ENCODE measurements at regions not wholly inside any gene's neighbourhood (a gene's known extent, or its start where the extent isn't known, plus 50 kb on each side); places are given as distances from the start of the nearest gene placed in this dataset.
"Not testable (repeated sequence)": the region's sequence is repeated elsewhere in the genome, so short reads cannot be mapped to it uniquely, and the experiment has no call there.

DNA sequence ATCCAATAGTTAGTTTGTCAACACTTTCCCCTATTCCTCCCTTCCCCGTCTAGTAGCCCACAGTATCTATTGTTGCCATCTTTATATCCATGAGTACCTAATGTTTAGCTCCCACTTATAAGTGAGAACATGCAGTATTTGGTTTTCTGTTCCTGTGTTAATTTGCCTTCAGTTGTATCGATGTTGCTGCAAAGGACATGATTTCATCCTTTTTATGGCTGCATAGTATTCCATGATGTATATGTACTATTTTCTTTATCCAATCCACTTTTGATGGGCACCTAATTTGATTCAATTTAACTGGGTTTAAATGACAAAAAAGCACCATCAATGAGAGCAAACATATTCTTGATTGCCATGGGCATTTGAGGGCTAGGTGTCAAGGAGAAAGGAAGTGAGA is 321.5 kb upstream of the TBX18 start:
- intact Hi-C loops (cut with DNase I; ENCODE audit: low total_unique reads) = no loop called here
- no peak for TF ChIP-seq CTCF (IDR thresholded peaks at IDR 0.05)
- no peaks in the 10 kb centered on the region for H3K36me3 ChIP-seq

GRCh38 chr6:85081102-85081501 is 316.7 kb upstream of the TBX18 start:
- Histone ChIP-seq H3K36me3 (no peaks in the 10 kb centered on the region), H3K4me3 (no peak overlapping the region), H3K27ac (no peak overlapping the region), H3K4me1 (no peaks in the 10 kb centered on the region), H3K9me3 (no peaks in the 10 kb centered on the region), H3K27me3 (no peaks in the 10 kb centered on the region)
- no peak for DNase-seq
- no peak for TF ChIP-seq CTCF (IDR thresholded peaks at IDR 0.05)
- intact Hi-C loops (cut with DNase I; ENCODE audit: low total_unique reads) = no loop called here

More for the DNA sequence above, 321.5 kb upstream of the TBX18 start:
- Histone ChIP-seq H3K4me3 (no peak overlapping the region), H3K9me3 (no peaks in the 10 kb centered on the region), H3K27ac (no peak overlapping the region), H3K27me3 (no peaks in the 10 kb centered on the region), H3K4me1 (no peaks in the 10 kb centered on the region)
- DNase-seq = no peak

GRCh38 chr6:85079761-85080160 is 315.4 kb upstream of the TBX18 start:
- Histone ChIP-seq H3K27me3 (no peaks in the 10 kb centered on the region), H3K27ac (no peak overlapping the region), H3K4me3 (no peak overlapping the region), H3K9me3 (no peaks in the 10 kb centered on the region), H3K4me1 (no peaks in the 10 kb centered on the region), H3K36me3 (no peaks in the 10 kb centered on the region)
- intact Hi-C loops (cut with DNase I; ENCODE audit: low total_unique reads) = no loop called here
- no peak for DNase-seq
- TF ChIP-seq CTCF (IDR thresholded peaks at IDR 0.05) = no peak

- TF ChIP-seq CTCF (IDR thresholded peaks at IDR 0.05) = no peak
- Histone ChIP-seq H3K27ac (no peak overlapping the region), H3K36me3 (no peaks in the 10 kb centered on the region), H3K4me3 (no peak overlapping the region), H3K9me3 (no peaks in the 10 kb centered on the region), H3K27me3 (no peaks in the 10 kb centered on the region), H3K4me1 (no peaks in the 10 kb centered on the region)
- DNase-seq = no peak
- intact Hi-C loops (cut with DNase I; ENCODE audit: low total_unique reads) = no loop called here
Observed at GRCh38 chr6:85078058-85078457, 313.7 kb upstream of the TBX18 start.

DNA sequence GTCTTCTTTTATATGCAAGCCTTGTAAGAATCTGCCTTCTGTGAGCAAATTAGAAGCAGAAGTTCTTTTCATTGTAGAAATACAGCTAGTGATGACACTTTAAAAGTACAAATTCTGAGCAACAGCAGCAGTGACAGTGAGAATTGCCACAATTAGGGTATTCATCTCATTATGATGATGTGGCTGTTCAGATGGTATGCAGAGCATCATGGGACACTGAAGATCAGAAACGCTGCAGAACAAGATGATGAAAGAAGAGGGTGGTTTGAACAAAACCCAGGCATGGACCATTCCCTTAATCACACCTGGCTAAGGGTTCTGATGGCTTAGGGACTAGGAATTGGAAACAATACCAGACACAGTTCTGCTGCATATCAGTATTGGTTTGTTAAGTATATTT is 312.7 kb upstream of the TBX18 start:
- no peak overlapping the region for H3K27ac ChIP-seq
- TF ChIP-seq CTCF (IDR thresholded peaks at IDR 0.05) = no peak

GRCh38 chr6:85071845-85072244 is 307.4 kb upstream of the TBX18 start:
- H3K4me1 ChIP-seq; H3K9me3 ChIP-seq; H3K36me3 ChIP-seq; H3K4me3 ChIP-seq; DNase-seq; H3K27ac ChIP-seq; intact Hi-C loops (cut with DNase I; ENCODE audit: low total_unique reads); H3K27me3 ChIP-seq: not testable (repeated sequence)

More for the DNA sequence above, 312.7 kb upstream of the TBX18 start:
- no peak for DNase-seq
- no peaks in the 10 kb centered on the region for H3K4me1 ChIP-seq
- no peaks in the 10 kb centered on the region for H3K27me3 ChIP-seq
- intact Hi-C loops (cut with DNase I; ENCODE audit: low total_unique reads) = no loop called here
- no peaks in the 10 kb centered on the region for H3K36me3 ChIP-seq
- no peaks in the 10 kb centered on the region for H3K9me3 ChIP-seq
- H3K4me3 ChIP-seq = no peak overlapping the region

Measured in tibial artery (tissue), 4 donors.